Nephron progenitor cell (in vitro differentiated cells): ENCODE measurements at regions not wholly inside any gene's neighbourhood (a gene's known extent, or its start where the extent isn't known, plus 50 kb on each side); places are given as distances from the start of the nearest gene placed in this dataset.

Source experiments
- DNase-seq: peaks from one replicate; pipeline ENCODE4 v3.0.0; 2021
- H3K27ac Mint-ChIP-seq: 2 replicates; pipeline ENCODE4 v1.8.0; 2021; ENCODE audit warnings: mild to moderate bottlenecking, moderate library complexity, mixed read lengths
- H3K27me3 Mint-ChIP-seq: 2 replicates; pipeline ENCODE4 v1.8.0; 2021; ENCODE audit warnings: mild to moderate bottlenecking, low read depth, mixed read lengths; ENCODE audit not compliant: poor library complexity
- H3K36me3 Mint-ChIP-seq: 2 replicates; pipeline ENCODE4 v1.8.0; 2021; ENCODE audit warnings: low read depth, mixed read lengths
- H3K4me1 Mint-ChIP-seq: 2 replicates; pipeline ENCODE4 v1.8.0; 2021; ENCODE audit warnings: mixed read lengths
- H3K4me3 Mint-ChIP-seq: 2 replicates; pipeline ENCODE4 v1.8.0; 2021; ENCODE audit warnings: mild to moderate bottlenecking, moderate library complexity, mixed read lengths
- H3K9me3 Mint-ChIP-seq: 2 replicates; pipeline ENCODE4 v1.8.0; 2021; ENCODE audit warnings: mild to moderate bottlenecking, moderate library complexity, mixed read lengths
- CTCF ChIP-seq: fragments of 200-600 bp; sonication (generic); IDR thresholded peaks from 2 replicates; pipeline ENCODE4 v1.5.0; 2021; ENCODE audit warnings: antibody characterized with exemption

- Mint-ChIP-seq H3K27ac (no peak overlapping the region), H3K36me3 (no peaks in the 10 kb centered on the region), H3K4me3 (no peak overlapping the region), H3K9me3 (peaks cover 9% of the 10 kb centered on the region), H3K27me3 (peaks cover 23% of the 10 kb centered on the region), H3K4me1 (peaks cover 40% of the 10 kb centered on the region)
- DNase-seq, result no peak
- no peak for TF ChIP-seq CTCF
Measured at GRCh38 chr1:30312226-30312625, 411.2 kb downstream of the MATN1 start.

GRCh38 chr1:30311749-30312148 is 411.6 kb downstream of the MATN1 start:
- H3K4me1 Mint-ChIP-seq, result peaks cover 41% of the 10 kb centered on the region
- peaks cover 23% of the 10 kb centered on the region for H3K27me3 Mint-ChIP-seq
- DNase-seq, result no peak
- no peak overlapping the region for H3K27ac Mint-ChIP-seq
- H3K9me3 Mint-ChIP-seq, result peaks cover 9% of the 10 kb centered on the region
- no peak for TF ChIP-seq CTCF
- H3K4me3 Mint-ChIP-seq, result no peak overlapping the region
- no peaks in the 10 kb centered on the region for H3K36me3 Mint-ChIP-seq

- Mint-ChIP-seq H3K27me3 (peaks cover 23% of the 10 kb centered on the region), H3K36me3 (no peaks in the 10 kb centered on the region), H3K27ac (no peak overlapping the region), H3K4me3 (no peak overlapping the region), H3K4me1 (peaks cover 45% of the 10 kb centered on the region), H3K9me3 (peaks cover 4% of the 10 kb centered on the region)
- no peak for DNase-seq
- no peak for TF ChIP-seq CTCF
Measured at GRCh38 chr1:30310966-30311742, 412.2 kb downstream of the MATN1 start.

GRCh38 chr1:30307182-30307581 is 416.2 kb downstream of the MATN1 start:
- Mint-ChIP-seq H3K36me3 (no peaks in the 10 kb centered on the region), H3K27me3 (peaks cover 23% of the 10 kb centered on the region), H3K4me3 (no peak overlapping the region), H3K9me3 (peaks cover 4% of the 10 kb centered on the region), H3K27ac (no peak overlapping the region), H3K4me1 (peaks cover 27% of the 10 kb centered on the region)
- DNase-seq, result no peak
- TF ChIP-seq CTCF, result no peak

GRCh38 chr1:30305519-30305918 is 417.9 kb downstream of the MATN1 start:
- peaks cover 20% of the 10 kb centered on the region for H3K4me1 Mint-ChIP-seq
- H3K27me3 Mint-ChIP-seq, result peaks cover 23% of the 10 kb centered on the region
- TF ChIP-seq CTCF, result no peak
- peaks cover 4% of the 10 kb centered on the region for H3K9me3 Mint-ChIP-seq
- no peak overlapping the region for H3K4me3 Mint-ChIP-seq
- no peak for DNase-seq
- H3K36me3 Mint-ChIP-seq, result no peaks in the 10 kb centered on the region
- no peak overlapping the region for H3K27ac Mint-ChIP-seq

- DNase-seq, result no peak
- Mint-ChIP-seq H3K9me3 (peaks cover 4% of the 10 kb centered on the region), H3K27me3 (peaks cover 23% of the 10 kb centered on the region), H3K27ac (no peak overlapping the region), H3K4me3 (no peak overlapping the region), H3K36me3 (no peaks in the 10 kb centered on the region), H3K4me1 (peaks cover 20% of the 10 kb centered on the region)
- no peak for TF ChIP-seq CTCF
Measured at GRCh38 chr1:30305061-30305460, 418.3 kb downstream of the MATN1 start.
